Stimulated activated CD8-positive, alpha-beta memory T cell treated with anti-CD3 and anti-CD28 coated beads, Interleukin-4, amount 100 ng/mL, for 4 hours (primary cell): ENCODE measurements at regions not wholly inside any gene's neighbourhood (a gene's known extent, or its start where the extent isn't known, plus 50 kb on each side); places are given as distances from the start of the nearest gene placed in this dataset.

Experiments used
- DNase-seq, 2 donors: peaks; one replicate each; pipeline ENCODE4 v3.0.0-alpha.2; 2020; ENCODE audit warnings: low read depth in 2 of 2, low spot score in 1 of 2

GRCh38 chr12:61365001-61365400 is 895.2 kb upstream of the USP15 start:
- DNase-seq: no peak

GRCh38 chr12:61367281-61367785 is 892.9 kb upstream of the USP15 start:
- DNase-seq: no peak

- DNase-seq: no peak
These were observed 890.8 kb upstream of the USP15 start for GRCh38 chr12:61369241-61369910.

DNA sequence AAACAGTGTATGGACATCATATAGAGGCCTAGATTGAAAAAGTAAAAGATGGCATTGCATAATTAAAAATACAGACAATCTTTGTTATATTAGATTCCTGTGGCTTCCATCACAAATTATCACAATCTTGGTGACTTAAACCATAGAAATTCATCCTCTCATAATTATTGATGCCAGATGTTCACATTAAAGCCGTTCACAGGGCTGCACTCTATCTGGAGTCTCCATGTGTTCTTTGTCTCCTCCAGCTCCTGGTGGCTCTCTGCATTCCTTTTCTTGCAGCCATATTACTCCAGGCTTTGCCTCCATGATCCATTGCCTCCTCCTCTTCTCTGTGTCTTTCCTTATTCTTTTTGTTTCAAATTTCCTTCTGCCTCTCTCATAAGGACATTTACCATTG is 875.7 kb upstream of the USP15 start:
- DNase-seq: no peak

- no peak for DNase-seq
These were observed 874.4 kb upstream of the USP15 start for GRCh38 chr12:61385771-61386170.

- DNase-seq: no peak
These were observed 862.5 kb upstream of the USP15 start for GRCh38 chr12:61397668-61398067.

DNA sequence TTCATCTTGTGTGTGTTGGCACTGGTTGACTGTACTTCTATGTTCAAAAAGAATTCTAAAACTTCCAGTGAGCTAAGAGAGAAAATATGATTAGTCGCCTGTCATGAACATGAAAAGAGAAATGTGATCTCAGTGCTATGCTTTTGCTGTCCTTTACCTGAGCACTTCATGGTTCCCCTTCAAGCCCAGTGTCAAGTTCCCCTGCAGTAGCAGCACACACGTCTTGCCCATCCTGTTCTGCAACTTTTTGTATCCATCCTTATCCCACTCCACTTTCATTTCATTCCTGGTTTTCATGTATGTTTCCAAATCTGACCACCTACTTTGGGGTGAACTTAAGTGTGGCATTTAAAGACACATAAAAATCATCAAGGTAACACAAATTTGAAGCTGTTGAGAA is 848.0 kb upstream of the USP15 start:
- DNase-seq: no peak

DNA sequence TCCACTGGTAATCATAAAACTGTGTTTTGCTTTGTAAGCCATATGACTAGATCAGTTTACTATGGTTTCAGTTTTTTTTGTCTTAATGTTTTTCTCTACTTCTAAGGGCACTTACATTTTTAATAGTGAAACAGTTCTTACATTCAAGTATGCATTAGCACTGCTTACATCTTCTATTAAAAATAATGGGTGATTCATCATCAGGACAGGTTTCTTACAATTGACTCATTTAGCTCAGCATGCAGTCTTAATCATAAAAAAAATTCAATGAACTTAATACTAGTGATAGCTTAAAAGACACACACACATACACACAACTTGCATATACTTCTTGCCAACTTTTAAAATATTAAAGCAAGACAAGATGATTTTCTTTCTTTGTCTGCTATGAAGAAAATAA is 845.7 kb upstream of the USP15 start:
- DNase-seq: no peak

- DNase-seq: no peak
These were observed 837.4 kb upstream of the USP15 start for GRCh38 chr12:61422786-61423185.

DNA sequence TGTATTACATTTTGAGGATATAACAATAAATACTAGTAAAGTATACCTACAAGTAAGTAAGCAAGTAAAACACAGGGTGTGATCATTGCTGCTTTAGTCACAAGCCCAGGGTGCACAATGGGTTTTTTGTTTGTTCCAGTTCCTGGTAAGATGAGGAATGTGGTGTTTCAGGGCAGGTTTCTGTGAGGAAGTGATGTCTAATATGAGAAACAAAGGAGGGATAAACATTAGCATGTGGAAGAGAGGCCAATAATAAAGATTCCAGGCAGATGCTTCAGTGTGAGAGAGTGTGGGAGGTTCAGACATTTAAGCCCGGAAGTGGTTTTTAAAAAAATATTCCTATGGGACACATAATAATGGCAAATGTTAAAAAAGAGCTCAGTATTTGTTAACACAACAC is 808.1 kb upstream of the USP15 start:
- DNase-seq: no peak

DNA sequence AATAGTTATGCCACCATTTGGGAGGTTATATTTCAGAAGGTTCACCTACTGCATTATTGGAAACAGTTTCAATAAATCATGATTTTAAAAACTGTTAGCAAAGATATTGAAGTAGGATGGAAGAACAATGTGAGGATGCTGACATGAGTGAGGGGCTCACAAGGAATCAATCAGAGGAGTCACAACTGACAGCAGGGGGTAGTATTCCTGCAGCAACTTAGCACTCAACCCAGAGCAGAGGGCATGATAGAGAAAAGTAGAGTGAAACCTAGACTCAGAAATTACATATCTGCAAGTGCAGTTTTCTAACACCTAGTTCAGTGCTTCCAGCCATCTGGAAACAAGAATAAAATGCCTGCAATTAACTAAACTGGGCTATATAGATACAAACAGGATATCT is 772.5 kb upstream of the USP15 start:
- DNase-seq: no peak

GRCh38 chr12:61490526-61491498 is 769.4 kb upstream of the USP15 start:
- DNase-seq: no peak

DNA sequence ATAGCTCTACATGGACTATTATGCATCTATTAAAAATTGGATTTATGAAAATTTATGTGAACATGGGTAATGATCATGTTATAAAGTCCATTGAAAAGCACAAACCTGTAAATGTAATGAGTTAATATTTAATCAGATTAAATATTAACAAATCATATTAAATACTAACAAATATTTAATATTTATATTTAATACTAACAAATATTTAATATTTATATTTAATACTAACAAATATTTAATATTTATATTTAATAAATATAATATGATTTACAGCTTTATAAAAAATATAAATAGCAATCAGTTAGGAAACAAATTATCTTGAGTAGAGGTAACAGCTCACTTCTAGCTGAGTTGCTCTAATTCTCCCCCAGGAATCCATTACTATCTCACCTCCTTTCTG is 758.0 kb upstream of the USP15 start:
- DNase-seq: no peak

DNA sequence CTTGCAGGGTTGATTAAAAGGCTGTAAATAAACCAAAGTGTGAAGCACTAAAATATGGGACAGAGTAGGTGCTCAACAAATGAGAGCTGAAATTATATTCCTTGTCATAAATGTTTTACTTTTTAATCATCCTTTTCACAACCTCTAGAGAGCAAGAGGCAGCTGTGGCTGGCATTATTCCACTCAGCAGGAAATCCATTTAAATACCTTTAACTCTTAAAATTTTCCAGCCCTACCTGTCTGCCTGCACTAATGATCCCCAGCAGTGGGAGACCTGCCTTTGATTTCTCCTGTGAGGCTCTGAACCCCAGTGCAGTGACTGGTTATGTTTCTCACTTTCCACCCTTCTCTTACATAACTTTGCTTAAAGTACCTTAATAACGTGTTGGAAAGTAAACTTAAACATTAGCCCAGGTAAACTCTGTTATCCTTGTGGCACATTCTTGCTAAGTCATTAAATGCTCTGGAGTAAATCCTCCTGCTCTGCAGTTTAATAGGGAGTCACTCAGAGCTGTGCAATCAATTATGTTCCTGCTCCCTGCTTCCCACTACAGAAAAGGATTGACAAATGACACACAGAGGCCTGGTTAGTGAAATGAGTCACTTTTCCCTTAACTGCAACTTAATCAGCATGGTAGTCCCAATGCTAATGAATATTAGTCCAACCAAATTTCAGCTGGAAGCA is 755.7 kb upstream of the USP15 start:
- DNase-seq: no peak

GRCh38 chr12:61513499-61513898 is 746.7 kb upstream of the USP15 start:
- DNase-seq: no peak

- no peak for DNase-seq
These were observed 746.2 kb upstream of the USP15 start for GRCh38 chr12:61514016-61514415.

DNA sequence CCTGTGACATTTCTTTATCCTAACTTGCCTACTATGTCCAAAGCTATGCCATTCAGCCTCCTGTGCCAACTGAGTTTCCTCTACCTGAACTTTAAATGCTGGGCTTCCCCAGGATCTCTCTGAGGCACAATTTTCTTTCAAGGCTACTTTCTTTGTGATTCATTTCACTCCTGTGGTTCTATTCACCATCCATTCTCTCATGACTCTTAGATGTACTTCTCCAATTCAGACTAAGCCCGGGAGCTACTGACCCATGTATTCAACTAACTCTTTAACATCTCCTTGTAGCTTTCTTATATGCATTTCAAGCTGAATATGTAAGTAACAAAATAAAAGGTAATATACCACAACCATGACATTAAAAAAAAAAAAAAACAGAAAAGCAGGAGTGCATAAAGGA is 738.9 kb upstream of the USP15 start:
- no peak for DNase-seq

GRCh38 chr12:61523276-61523992 is 736.8 kb upstream of the USP15 start:
- DNase-seq: no peak

DNA sequence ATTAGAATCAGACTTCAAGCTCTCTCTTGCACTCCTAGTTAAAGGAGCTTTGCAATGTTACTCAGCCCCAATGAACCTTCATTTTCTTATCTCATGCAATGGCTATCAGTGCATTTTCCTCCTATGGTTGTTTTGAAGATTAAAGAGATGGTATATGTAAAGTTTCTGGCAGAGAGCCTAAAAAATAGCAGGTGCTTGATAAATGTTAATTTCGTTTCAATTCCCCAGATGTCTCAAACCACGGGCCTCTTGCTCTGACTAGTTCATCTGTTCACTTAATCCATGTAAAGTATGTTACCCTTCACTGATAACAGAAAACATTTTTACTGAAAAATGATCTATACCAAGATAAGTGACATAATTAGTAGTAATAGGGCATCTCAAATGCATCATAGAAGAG is 735.4 kb upstream of the USP15 start:
- DNase-seq: no peak

- no peak for DNase-seq
These were observed 734.9 kb upstream of the USP15 start for GRCh38 chr12:61525331-61525730.

DNA sequence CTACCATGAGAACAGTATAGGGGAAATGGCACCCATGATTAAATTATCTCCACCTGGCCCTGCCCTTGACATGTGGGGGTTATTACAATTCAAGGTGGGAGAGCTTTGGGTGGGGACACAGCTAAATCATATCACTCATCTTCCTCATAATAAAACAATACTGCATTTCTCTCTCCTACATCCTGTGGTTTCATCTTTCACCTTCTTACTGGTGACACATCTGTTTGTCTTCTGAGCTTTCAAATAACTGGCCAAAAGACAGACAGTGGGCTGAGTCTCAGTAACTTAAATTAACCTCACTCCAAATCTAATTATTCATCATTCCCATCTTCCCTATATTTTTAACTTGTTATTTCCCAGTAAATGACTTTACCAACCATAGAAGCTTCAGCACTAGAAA is 729.7 kb upstream of the USP15 start:
- DNase-seq: no peak
